ENCODE measurements at regions not wholly inside any gene's neighbourhood (a gene's known extent, or its start where the extent isn't known, plus 50 kb on each side); places are given as distances from the start of the nearest gene placed in this dataset.

GRCh38 chr14:105837349-105838063 is 311.1 kb downstream of the TMEM121 start:
- H3K9me3 ChIP-seq (ENCODE audit: low read depth, low read length, poor library complexity, severe bottlenecking) = no peaks in the 10 kb centered on the region
- POLR2A ChIA-PET (ENCODE audit: low non-redundant PET) = no interaction called here

GRCh38 chr14:105838107-105838506 is 311.7 kb downstream of the TMEM121 start:
- Histone ChIP-seq H3K9me3 (ENCODE audit: low read depth, low read length, poor library complexity, severe bottlenecking) (no peaks in the 10 kb centered on the region), H3K27ac (ENCODE audit: low read depth, low read length, poor library complexity, severe bottlenecking) (no peak overlapping the region), H3K36me3 (ENCODE audit: insufficient read depth, low read length, poor library complexity, severe bottlenecking) (no peaks in the 10 kb centered on the region), H3K4me3 (ENCODE audit: low read depth, low read length, poor library complexity, severe bottlenecking) (no peak overlapping the region), H3K4me1 (ENCODE audit: insufficient read depth, low read length, poor library complexity, severe bottlenecking) (no peaks in the 10 kb centered on the region), H3K27me3 (replicated peaks; ENCODE audit: insufficient read depth, low read depth, low read length, poor library complexity) (peaks cover 49% of the 10 kb centered on the region)
- TF ChIP-seq EZH2 (IDR thresholded peaks at IDR 0.05; ENCODE audit: borderline replicate concordance, low read depth, low read length, poor library complexity, severe bottlenecking) (no peak), CTCF (conservative IDR thresholded peaks at IDR 0.05; ENCODE audit: low read depth, low read length) (no peak)
- BruUV-seq (replicated peaks) = no TSS peak
- no peak for DNase-seq (ENCODE audit: low spot score)
- POLR2A ChIA-PET (ENCODE audit: low non-redundant PET) = no interaction called here
- CTCF ChIA-PET = no interaction called here
- intact Hi-C loops (cut with micrococcal nuclease; ENCODE audit: unreplicated experiment) = no loop called here

More at GRCh38 chr14:105837349-105838063, 311.1 kb downstream of the TMEM121 start:
- Histone ChIP-seq H3K36me3 (ENCODE audit: insufficient read depth, low read length, poor library complexity, severe bottlenecking) (no peaks in the 10 kb centered on the region), H3K27ac (ENCODE audit: low read depth, low read length, poor library complexity, severe bottlenecking) (no peak overlapping the region), H3K27me3 (replicated peaks; ENCODE audit: insufficient read depth, low read depth, low read length, poor library complexity) (peaks cover 55% of the 10 kb centered on the region), H3K4me1 (ENCODE audit: insufficient read depth, low read length, poor library complexity, severe bottlenecking) (no peaks in the 10 kb centered on the region), H3K4me3 (ENCODE audit: low read depth, low read length, poor library complexity, severe bottlenecking) (no peak overlapping the region)
- no peak for DNase-seq (ENCODE audit: low spot score)
- TF ChIP-seq EZH2 (IDR thresholded peaks at IDR 0.05; ENCODE audit: borderline replicate concordance, low read depth, low read length, poor library complexity, severe bottlenecking) (no peak), CTCF (conservative IDR thresholded peaks at IDR 0.05; ENCODE audit: low read depth, low read length) (no peak)
- intact Hi-C loops (cut with micrococcal nuclease; ENCODE audit: unreplicated experiment) = no loop called here
- CTCF ChIA-PET = no interaction called here
- no TSS peak for BruUV-seq (replicated peaks)

- Histone ChIP-seq H3K27me3 (replicated peaks; ENCODE audit: insufficient read depth, low read depth, low read length, poor library complexity) (peaks cover 42% of the 10 kb centered on the region), H3K36me3 (ENCODE audit: insufficient read depth, low read length, poor library complexity, severe bottlenecking) (no peaks in the 10 kb centered on the region), H3K27ac (ENCODE audit: low read depth, low read length, poor library complexity, severe bottlenecking) (no peak overlapping the region), H3K4me3 (ENCODE audit: low read depth, low read length, poor library complexity, severe bottlenecking) (no peak overlapping the region), H3K9me3 (ENCODE audit: low read depth, low read length, poor library complexity, severe bottlenecking) (no peaks in the 10 kb centered on the region), H3K4me1 (ENCODE audit: insufficient read depth, low read length, poor library complexity, severe bottlenecking) (no peaks in the 10 kb centered on the region)
- ChIA-PET CTCF (no interaction called here), POLR2A (ENCODE audit: low non-redundant PET) (no interaction called here)
- BruUV-seq (replicated peaks) = no TSS peak
- TF ChIP-seq EZH2 (IDR thresholded peaks at IDR 0.05; ENCODE audit: borderline replicate concordance, low read depth, low read length, poor library complexity, severe bottlenecking) (no peak), CTCF (conservative IDR thresholded peaks at IDR 0.05; ENCODE audit: low read depth, low read length) (no peak)
- DNase-seq (ENCODE audit: low spot score) = no peak
- intact Hi-C loops (cut with micrococcal nuclease; ENCODE audit: unreplicated experiment) = no loop called here
Measured at GRCh38 chr14:105838591-105839424, 312.4 kb downstream of the TMEM121 start.
